GM19328 (cell line): ENCODE measurements at regions not wholly inside any gene's neighbourhood (a gene's known extent, or its start where the extent isn't known, plus 50 kb on each side); places are given as distances from the start of the nearest gene placed in this dataset.

ENCODE experiments used
- ATAC-seq: cut with Tn5 transposase; IDR thresholded peaks from one replicate; pipeline ENCODE4 v1.9.1; 2021; ENCODE audit warnings: mild to moderate bottlenecking, moderate library complexity; ENCODE audit not compliant: unreplicated experiment

GRCh38 chr17:68812876-68813584, 142.2 kb downstream of the ABCA8 start:
- no peak for ATAC-seq

DNA sequence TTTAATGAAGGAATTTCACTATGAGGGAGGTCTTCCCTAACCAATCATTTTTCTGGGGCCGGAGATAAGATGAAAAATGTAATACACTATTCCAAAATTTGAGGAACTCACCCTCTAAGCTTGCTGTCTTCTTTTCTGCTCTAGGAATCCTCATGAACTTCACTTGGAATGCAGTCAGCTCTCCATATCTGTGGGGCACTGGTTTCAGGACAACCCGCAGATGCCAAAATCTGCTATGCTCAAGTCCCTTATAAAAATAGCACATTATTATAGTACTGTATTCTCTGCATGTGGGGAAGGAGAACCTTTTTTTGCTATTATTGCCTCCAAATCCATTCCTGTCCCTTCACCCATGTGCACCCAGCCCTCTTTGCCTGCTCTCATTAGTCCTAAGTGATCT, 146.0 kb downstream of the ABCA8 start:
- no peak for ATAC-seq

DNA sequence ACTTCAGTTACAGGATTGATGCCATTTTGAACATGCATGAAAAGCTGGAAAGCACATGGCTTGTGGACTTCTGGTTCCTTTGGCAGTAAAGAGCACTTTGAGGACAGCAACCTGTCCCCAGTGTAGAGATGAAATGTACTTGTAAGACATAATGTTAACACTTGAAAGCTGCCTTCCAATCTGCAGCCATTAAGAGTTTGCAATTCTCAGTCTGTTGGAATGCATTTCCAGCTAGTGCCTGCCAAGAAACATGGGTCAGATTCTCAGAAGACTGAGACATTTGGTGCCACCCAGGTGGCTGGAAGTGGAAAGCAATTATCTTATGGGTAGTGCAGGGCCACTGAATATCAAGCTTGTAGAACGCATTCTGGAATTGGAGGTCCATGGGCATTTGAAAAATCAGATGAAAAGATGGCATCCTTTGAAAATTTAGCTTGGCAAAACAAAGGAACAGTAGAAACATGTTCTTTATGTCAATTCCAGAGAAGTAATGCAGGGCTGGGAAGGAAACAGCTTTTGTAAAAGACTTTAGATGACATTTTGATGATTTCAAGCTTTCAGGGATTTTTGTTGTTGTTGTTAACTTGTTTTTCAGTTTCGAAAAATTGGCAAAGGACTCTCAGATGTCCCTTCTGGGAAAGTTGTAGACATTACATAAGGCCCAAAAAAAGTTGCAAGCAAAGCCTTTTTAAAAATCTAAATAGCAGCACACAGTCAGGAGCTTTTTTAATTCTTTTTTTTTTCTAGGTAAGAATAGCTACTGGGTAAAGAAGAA, 147.0 kb downstream of the ABCA8 start:
- no peak for ATAC-seq

- no peak for ATAC-seq
Observed at GRCh38 chr17:68805609-68806008, 149.6 kb downstream of the ABCA8 start.

DNA sequence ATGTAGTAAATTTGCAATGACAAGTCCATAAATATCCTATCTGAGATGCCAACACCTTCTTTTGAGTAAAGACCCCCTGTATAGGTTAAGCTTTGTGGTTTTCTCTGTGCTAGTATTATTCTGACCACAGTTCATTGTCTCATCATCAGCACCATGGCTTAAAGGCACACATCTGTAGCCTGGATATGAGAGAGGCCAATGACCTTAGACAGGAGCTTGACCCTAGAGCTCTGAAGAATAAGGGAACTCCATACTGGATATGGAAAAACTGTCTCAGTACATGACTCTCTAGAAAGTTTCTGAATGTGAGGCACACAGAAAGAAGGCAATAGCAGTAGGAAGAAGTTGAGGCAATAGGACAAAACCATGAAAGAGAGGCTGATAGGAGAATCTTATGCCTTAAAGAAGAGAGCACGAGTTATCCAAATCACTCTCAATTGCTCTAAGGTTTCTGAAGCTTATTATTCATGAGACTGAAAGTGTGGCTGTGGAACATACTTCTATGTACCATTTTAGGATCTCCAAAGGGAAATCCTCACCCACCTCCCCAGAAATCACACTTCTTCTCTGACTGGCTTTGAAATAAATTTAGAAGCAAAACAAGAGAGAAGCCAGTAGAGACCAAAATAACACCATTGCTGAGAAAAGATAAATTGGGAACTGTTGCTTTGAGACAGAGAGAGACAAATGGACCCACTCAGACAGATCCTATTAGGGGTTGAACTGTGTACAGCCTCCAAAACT, 150.2 kb downstream of the ABCA8 start:
- no peak for ATAC-seq

- no peak for ATAC-seq
Observed at GRCh38 chr17:68803164-68803929, 151.8 kb downstream of the ABCA8 start.

- no peak for ATAC-seq
Observed at GRCh38 chr17:68801335-68802247, 153.6 kb downstream of the ABCA8 start.

GRCh38 chr17:68800751-68801150, 154.4 kb downstream of the ABCA8 start:
- no peak for ATAC-seq

DNA sequence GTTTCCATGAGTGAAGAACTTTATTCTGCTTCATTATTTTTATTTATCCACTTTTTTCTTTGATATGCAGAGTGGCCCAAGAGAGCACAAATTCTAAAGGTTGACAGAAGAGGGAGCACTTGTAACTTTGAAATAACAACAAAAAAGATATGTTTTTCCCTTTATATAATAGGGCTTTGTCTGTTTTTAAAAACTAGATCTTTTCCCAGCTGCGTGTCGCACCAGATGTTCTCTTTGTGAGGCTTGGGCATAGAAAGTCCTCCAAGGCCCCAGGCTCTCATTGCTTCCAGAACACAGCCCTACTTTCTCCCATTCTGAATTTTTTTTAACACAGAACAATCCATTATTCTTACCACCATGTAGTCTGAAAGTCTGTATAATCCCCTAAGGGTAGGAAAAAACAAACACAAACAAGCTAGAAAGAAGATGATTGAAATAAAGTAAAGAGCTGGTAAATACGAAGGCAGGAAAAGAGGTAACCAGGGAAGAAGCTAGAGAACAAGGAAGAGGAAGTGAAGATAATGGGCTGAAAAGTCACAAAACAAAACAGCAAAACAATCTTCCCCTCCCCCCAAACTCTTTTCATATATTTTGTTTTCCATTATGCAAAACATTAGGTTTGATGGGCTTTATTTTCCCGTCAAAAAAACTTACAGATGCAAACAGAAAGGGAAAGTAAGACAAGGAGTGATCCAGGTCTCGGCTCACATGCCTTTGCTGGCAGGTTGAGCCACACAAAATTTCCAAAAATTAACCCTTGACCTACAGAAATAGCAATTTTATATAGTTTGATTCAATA, 160.4 kb downstream of the ABCA8 start:
- ATAC-seq = no peak

- no peak for ATAC-seq
Observed at GRCh38 chr17:68792873-68793272, 162.3 kb downstream of the ABCA8 start.

DNA sequence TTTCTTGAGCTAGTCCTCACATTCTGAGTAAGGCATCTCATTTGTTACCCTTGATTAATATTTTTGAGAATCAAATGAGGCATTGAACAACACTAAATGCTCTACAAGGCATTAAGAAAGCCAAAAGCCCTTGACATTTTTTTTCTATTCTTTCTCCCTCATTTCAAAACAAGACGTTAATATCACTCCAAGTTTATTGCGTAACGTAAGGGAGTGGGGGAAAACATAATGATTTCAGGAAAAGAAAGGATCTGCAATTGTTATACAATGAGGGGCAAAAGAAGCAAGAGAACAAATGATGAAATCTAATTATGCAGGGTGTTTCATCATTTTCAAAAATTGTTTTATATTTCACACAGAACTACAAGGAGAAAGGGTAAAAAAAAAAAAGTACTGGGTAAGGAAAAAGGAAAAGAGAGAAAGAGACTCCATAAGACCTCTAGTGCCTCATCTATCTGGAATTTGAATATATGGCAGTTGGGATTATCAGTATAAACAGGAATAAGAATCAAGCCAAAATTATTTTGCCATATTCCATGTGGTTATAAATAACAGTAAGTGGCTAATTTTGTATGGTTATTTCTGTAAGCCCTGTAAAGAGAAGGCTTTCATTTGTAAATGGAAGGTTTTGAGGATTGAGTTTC, 163.0 kb downstream of the ABCA8 start:
- ATAC-seq = no peak

GRCh38 chr17:68790931-68791330, 164.3 kb downstream of the ABCA8 start:
- ATAC-seq = no peak

DNA sequence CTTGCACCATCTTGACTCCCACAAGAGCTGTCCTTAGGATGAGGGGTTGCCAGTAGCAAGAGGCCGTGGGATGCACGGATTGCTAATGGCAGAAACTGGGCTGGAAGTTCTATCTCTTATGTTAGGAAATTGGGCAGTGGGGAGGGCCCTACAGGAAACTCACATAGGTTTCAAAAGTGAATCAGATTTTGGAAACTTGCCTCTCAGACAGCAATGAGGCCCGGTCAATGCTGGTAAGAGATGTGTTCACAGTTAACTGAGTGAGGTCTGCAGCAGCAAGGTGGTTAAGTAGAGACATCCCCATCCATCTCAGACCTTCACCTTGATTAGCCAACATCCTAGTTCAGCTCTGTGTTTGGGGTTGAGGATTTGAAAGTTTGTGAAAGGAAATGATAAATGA, 164.7 kb downstream of the ABCA8 start:
- no peak for ATAC-seq

DNA sequence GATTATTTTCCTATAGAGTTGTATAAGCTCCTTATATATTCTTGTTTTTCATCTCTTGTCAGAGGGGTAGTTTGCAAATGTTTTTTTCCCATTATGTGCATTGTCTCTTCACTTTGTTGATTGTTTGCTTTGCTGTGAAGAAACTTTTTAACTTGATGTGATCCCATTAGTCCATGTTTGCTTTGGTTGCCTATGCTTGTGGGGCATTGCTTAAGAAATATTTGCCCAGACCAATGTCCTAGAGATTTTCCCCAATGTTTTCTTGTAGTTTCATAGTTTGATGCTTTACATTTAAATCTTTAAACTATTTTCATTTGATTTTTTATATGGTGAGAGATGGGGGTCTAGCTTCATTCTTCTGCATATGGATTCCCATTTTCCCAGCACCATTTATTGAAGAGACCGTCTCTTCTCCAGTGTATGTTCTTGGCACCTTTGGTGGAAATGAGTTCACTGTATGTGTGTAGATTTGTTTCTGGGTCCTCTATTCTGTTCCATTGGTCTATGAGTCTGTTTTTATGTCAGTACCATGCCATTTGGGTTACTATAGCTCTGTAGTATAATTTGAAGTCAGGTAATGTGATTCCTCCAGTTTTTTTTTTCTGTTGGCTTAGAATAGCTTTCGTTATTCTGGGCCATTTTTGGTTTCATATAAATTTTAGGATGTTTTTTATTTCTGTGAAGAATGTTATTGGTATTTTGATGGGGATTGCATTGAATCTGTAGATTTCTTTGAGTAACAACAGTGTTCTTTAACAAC, 165.8 kb downstream of the ABCA8 start:
- ATAC-seq = no peak

DNA sequence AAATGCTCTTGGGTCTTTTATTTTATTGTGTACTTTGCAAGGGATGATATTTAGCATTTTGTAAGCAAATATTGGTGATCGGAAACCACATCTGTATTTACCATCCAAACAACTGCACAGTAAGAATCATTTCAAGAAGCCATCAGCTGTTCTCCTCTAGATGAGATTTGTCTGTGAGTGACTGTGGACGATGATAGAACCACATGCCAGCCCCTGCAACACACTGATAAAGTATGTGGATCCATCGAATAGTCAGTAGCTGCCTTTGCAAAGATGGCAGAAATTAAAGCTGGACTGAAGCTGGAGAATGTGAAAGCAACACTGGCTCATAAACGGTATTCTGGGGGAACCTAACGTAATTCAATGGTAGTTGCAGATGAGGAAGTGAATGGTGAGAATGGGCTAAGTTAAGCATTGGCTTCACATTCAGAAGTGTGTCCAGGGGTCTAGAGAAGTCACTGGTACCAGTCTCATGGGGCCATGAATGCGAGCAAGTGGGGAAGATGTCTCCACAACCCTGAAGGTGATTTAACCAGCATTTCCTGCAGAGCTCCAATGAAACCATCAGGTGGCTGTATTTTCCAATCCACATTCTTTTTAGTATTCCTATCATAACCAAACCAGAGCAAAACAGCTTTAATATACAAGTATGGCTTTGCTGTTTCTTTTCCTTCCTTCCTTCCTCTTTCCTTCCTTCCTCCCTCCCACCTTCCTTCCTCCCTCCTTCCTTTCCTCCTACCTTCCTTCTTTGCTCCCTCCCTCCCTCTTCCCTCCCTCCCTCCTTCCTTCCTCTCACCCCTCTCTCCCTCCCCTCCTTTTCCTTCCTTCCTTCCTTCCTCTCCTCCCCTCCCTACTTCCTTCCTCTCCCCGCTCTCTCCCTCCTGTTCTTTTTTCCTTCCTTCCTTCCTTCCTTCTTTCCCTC, 169.4 kb downstream of the ABCA8 start:
- ATAC-seq = no peak

DNA sequence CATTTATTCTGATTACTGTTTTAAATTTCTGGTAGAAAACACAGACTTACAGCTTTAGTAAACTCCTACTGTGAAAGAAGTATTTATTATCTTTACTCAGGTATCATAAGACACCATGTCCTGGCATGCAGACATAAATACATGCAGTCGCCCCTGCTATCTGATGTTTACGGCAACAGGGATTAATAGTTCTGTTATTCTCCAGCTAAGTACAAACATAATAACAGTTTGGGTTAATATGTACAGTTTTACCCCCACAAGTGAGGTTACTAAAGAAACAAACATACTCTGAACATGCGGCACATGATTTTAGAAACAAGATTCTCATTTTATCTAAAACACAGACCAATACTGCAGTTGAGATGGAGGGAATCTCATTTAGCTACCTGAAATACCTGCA, 170.8 kb downstream of the ABCA8 start:
- no peak for ATAC-seq

GRCh38 chr17:68783861-68784260, 171.3 kb downstream of the ABCA8 start:
- ATAC-seq = no peak
